ENCODE measurements at regions not wholly inside any gene's neighbourhood (a gene's known extent, or its start where the extent isn't known, plus 50 kb on each side); places are given as distances from the start of the nearest gene placed in this dataset.
"Not testable (repeated sequence)": the region's sequence is repeated elsewhere in the genome, so short reads cannot be mapped to it uniquely, and the experiment has no call there.

- DNase-seq (ENCODE audit: low spot score) = no peak
These were observed 71.2 kb downstream of the RMI2 start for GRCh38 chr16:11416228-11417001.

GRCh38 chr16:11417487-11417886 is 72.2 kb downstream of the RMI2 start:
- DNase-seq (ENCODE audit: low spot score) = no peak

- DNase-seq (ENCODE audit: low spot score) = no peak
These were observed 73.2 kb downstream of the RMI2 start for GRCh38 chr16:11418506-11418905.

GRCh38 chr16:11420067-11420466 is 74.8 kb downstream of the RMI2 start:
- not testable (repeated sequence) for DNase-seq (ENCODE audit: low spot score)

GRCh38 chr16:11420895-11421294 is 75.6 kb downstream of the RMI2 start:
- no peak for DNase-seq (ENCODE audit: low spot score)

GRCh38 chr16:11422381-11423314 is 77.4 kb downstream of the RMI2 start:
- DNase-seq (ENCODE audit: low spot score) = no peak

GRCh38 chr16:11423315-11424117 is 78.3 kb downstream of the RMI2 start:
- no peak for DNase-seq (ENCODE audit: low spot score)

GRCh38 chr16:11424118-11424460 is 78.8 kb downstream of the RMI2 start:
- no peak for DNase-seq (ENCODE audit: low spot score)

GRCh38 chr16:11425140-11425539 is 79.9 kb downstream of the RMI2 start:
- no peak for DNase-seq (ENCODE audit: low spot score)

- DNase-seq (ENCODE audit: low spot score) = no peak
These were observed 83.3 kb downstream of the RMI2 start for GRCh38 chr16:11428623-11428953.

GRCh38 chr16:11429123-11429522 is 83.9 kb downstream of the RMI2 start:
- no peak for DNase-seq (ENCODE audit: low spot score)

GRCh38 chr16:11429823-11430222 is 84.6 kb downstream of the RMI2 start:
- no peak for DNase-seq (ENCODE audit: low spot score)

- no peak for DNase-seq (ENCODE audit: low spot score)
These were observed 85.5 kb downstream of the RMI2 start for GRCh38 chr16:11430601-11431317.

- DNase-seq (ENCODE audit: low spot score) = no peak
These were observed 86.7 kb downstream of the RMI2 start for GRCh38 chr16:11431915-11432465.

- no peak for DNase-seq (ENCODE audit: low spot score)
These were observed 87.7 kb downstream of the RMI2 start for GRCh38 chr16:11432856-11433395.

GRCh38 chr16:11435576-11435975 is 90.3 kb downstream of the RMI2 start:
- DNase-seq (ENCODE audit: low spot score) = no peak

GRCh38 chr16:11437069-11437468 is 91.8 kb downstream of the RMI2 start:
- DNase-seq (ENCODE audit: low spot score) = no peak

- DNase-seq (ENCODE audit: low spot score) = no peak
These were observed 94.8 kb downstream of the RMI2 start for GRCh38 chr16:11439790-11440656.

GRCh38 chr16:11440657-11441012 is 95.4 kb downstream of the RMI2 start:
- no peak for DNase-seq (ENCODE audit: low spot score)

- DNase-seq (ENCODE audit: low spot score) = no peak
These were observed 100.2 kb downstream of the RMI2 start for GRCh38 chr16:11445486-11445885.

Measured in hematopoietic multipotent progenitor cell treated with erythropoietin and hydrocortisone succinate and interleukin-3 and kit ligand, for 15 days (in vitro differentiated cells).